ENCODE measurements at regions not wholly inside any gene's neighbourhood (a gene's known extent, or its start where the extent isn't known, plus 50 kb on each side); places are given as distances from the start of the nearest gene placed in this dataset.
"Not testable (repeated sequence)": the region's sequence is repeated elsewhere in the genome, so short reads cannot be mapped to it uniquely, and the experiment has no call there.

DNA sequence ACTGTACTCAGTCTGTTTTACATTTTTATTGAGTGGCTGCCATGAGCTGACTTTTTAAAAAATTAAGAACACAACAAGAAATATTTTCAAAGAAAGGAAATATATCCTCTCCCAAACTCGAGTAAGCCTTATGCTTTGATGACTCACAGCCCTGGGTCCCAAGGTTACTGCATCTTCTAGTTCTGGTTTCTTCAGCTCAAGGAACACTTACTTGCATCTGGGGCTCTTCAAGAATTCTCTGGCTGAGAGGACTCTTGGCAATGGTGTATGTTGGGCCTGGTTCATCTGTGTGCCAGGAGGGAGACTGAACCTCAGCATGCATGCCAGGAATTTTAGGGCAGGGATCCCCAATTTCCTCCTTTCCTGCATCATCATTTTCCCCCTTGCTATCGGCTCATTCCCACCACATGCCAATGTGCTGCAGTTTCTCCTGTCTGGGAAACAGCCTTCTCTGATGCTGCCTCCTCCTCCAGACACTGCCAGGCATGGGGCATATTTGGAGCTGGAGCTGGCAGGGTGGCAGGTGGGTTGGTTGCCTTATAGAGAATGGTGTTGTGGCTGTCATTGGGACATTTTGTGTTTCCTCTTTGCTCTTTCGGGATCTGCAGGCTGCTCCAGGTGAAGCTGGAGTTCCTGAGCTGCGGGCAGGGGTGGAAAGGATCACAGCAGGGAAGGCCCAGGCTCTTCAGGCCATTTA is 192.2 kb upstream of the HS6ST1 start:
- DNase-seq (ENCODE audit: low read depth in 2 of 2): no peak

DNA sequence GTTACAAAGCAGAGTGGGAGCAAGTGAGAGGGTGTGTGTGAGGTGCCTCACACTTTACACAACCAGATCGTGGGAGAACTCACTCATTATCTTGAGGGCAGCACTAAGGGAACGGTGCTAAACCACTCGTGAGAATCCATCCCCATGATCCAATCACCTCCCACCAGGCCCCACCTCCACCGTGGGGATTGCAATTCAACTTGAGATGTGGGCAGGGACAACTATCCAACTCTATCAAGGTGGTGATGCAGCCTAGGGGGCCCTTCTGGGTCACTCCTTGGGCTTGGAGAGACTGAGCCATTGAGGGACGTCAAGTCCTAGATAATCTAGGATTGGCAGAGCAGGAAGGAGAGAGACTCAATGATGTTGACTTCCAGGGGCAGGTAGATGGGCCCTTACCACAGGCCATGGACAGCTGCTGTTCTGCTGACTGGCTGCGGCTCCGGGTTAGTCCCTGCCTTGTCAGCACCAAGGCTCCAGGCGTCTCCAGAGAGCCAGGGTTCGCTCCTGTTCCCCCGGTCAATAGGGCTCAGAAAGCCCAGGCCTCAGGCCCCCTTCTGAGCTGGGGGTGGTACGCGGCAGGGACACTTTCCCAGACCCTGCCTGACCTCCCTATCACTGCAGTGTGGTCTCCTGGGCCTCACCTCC is 193.2 kb upstream of the HS6ST1 start:
- no peak for DNase-seq (ENCODE audit: low read depth in 2 of 2)

DNA sequence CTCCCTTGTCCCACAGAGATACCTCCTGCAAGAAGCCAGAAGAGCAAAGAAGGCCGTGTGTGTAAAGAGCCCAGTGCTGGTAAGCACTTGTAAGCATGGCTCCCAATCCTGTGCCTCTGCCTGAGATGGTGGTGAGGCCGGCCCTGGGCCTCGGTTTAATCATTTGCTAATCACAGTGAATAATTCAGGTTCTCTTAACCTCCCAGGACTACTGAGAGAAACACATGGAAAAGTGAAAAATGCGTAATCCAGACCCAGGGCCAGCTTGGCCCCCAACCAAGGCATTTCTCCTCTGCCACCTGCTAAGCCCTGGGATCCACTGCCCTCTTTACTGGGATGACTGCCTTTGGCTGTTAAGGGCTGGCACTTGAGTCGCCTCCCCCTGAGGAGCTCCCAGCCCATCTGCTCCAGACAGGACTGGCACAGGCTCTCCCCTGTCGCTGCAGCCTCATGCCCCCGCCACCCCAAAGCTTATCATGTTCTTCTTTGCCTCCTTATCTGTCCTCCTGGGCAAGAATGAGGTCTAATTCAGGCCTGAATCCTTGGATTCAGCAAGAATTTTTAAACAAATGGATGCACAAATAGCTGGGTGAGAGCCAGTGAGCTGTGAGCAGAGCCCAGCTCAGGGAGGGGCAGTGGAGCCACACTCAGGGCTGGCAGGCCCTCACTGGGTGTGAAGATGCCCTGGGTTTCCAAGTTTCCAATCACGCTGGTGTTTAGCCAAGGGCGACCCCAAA is 193.9 kb upstream of the HS6ST1 start:
- DNase-seq (ENCODE audit: low read depth in 2 of 2): no peak

DNA sequence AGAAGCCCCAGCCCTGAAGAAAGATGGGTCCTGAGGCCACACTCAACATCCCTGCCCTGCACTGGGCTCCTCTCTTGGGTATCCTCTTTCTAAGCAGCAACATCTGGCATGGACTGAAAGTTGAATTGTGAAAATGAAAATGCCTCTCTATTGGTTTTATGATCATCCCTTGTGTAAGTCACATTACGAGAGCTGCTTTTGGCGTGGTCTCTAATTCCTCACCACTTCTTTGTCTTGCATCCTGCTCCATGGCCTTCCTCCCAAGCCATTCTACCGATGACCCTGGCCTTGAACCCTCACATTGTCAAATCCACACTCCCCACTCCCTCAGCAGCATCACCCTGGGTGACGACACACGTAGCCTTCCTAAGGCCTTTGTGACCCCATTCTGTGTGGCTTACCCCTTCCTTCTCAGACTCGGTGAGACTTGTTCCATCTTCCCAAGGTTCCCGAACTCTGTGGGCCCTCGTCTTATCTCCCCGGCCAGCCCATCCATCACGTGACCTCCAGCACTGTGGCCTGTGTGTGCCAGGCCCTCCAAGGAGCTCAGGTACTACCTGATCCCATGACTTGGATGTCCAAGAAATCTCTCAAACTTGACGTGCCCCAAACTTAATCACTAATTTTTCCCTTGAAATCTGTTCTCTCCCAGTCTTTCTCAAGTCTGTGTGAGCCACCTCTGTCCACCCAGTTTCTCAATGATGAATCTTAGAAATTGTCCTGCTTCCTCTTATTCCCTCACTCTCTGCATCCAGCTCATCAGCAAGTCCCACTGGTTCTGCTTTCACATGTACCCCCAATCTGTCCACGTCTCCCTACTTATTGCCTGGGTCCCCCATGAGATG is 194.7 kb upstream of the HS6ST1 start:
- DNase-seq (ENCODE audit: low read depth in 2 of 2): no peak

DNA sequence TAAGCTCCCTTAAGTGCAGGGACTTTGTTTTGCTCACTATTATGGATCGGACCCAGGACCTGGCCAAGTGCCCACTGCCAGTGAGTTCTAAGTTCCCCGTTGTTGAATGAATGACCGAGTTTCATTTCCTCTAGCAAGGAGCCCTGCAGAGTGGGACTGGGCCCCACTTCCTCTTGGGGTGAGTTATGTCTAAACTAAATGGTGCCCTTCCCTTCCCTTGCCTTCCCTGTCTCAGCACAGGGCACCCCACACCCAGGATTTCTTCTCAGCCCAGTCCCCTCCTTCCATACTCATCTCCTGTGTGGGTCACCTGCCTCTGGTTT is 195.3 kb upstream of the HS6ST1 start:
- no peak for DNase-seq (ENCODE audit: low read depth in 2 of 2)

DNA sequence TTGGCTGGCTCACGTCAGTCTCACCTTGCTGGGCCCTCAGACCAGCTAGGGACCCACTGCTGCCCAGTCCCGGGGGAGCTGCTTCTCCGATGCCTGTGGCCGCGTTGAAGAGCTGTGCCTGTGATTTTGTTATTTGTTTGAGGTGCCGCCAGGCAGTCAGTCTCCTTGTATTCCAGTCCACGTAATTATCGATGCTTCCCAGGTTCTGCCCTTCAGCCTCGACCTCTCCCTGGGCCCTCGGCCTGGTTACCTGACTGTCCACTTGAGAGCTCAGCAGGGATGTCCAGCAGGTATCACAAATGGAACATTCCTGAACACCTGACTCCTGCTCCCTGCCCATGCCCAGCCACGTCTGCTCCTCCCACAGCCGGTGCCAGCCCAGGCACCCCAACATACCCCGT is 195.9 kb upstream of the HS6ST1 start:
- no peak for DNase-seq (ENCODE audit: low read depth in 2 of 2)

DNA sequence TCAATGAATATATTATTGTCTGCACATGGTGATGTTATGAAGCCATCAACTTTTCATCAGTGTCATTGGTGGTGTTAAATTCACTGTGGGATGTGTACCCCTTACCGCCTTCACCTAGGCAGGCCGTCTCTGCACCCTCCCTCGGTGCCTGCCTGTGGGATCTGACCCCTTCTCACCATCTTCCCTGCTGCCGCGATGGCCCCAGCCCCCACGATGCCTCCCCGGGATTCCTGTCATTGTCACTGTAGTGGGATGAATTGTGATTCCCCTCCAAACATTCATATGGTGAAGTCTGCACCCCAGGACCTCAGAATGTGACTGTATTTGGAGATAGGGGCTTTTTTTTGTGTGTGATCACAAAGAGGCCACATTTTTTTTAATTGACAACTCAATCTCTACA is 198.3 kb upstream of the HS6ST1 start:
- DNase-seq (ENCODE audit: low read depth in 2 of 2): no peak

DNA sequence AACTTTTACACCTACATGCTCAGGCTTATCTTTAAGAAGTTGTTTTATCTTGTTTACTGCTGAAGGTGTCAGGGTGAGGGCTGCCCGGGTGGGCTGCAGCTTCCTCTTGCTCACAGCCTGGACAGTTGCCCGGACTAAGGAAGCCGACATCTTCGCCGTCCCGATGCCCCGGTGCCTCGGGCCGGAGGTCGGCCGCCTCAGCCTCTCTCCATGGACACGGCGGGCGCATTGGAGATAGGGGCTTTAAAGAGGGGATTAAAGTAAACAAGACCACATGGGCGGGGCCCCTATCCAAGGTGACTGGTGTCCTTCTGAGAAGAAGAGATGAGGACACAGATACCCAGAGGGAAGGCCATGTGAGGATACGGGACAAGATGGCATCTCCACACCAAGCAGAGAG is 200.4 kb upstream of the HS6ST1 start:
- DNase-seq (ENCODE audit: low read depth in 2 of 2): not testable (repeated sequence)

DNA sequence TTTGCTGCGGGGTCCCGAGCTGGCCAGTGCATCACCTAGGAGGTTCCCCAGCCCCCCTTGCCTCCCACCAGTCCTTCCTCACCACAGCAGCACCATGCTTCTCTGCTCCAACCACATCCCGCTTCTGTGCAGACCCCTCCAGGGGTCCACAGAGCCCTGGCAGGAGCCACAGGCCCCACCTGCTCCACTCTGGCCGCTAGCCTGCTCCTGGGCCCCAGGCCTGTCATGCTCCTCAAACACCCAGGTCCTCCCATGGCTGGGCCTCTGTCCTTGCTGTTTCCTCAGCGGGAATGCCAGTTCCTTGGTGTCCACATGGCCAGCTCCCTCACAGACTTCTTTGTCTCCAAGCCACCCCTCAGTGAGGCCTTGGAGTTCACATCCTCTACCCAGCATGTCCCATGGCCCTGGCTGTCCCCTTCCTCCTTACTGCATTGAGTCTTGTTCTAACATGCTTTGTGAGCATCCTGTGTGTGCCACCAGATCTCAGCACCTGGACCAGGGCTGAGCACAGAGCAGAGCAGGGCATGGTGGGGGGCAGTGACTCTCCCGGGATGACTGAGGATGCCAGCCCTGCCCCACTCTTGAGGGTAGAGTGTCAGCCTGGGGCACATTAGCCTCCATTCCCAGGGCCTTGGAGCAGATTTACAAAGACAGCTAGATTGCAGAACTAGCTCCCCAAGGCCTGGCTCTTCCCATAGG is 201.0 kb upstream of the HS6ST1 start:
- DNase-seq (ENCODE audit: low read depth in 2 of 2): no peak

DNA sequence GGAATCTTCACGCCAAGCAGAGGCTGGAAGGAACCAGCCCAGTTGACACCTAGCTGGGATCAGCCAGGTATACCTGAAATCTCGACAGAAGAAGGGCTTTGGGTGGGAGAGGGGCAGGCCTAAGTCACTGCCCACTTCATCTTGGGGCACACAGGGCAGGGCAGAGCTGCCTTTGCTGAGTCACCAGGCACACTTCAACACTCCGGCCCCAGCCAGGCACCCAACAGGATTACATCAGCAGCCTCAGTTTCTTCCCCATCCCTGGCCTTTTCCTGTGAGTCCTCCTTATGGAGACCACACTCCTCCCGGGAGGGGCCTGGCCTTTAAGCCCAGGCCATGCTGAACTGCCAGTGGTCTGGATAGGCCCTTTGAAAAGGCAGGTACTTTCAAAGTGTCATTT is 201.7 kb upstream of the HS6ST1 start:
- DNase-seq (ENCODE audit: low read depth in 2 of 2): no peak

DNA sequence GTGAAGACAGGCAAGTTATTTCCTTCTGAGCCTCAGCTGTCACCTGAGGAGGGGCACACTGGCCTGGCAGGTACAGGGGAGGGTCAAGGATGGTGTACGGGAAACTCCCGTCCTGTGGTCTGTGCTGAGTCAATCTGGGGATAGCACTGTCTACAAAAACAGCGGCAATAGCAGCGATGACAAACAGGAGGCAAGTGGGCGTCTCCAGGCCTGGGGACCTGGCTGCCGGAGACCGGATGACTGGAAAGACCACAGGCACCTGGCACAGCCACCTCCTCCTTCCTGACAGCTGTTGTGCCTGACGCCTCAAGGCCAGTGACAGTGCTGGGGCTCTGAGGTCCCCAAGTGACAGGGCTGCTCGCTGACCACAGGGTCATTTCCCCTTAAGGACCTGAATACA is 202.1 kb upstream of the HS6ST1 start:
- DNase-seq (ENCODE audit: low read depth in 2 of 2): no peak

DNA sequence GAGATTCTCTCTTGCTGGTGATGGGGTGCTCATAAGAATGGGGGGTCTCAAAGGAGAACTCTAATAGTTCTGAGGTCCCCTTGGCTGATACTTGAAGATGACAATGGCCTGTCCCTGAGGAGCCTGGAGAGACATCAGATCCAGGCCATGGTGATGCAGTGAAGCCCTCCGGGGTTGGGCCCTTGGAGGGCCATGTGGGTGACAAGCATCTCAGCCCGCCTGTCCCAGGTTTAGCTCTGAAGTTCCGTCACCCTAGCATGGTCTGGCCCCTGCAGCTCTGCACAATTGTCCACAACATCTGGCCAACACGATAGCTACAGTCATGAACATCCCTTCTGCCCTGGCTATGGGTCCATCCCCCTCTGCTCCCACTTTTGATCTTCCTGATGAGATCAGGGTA is 202.8 kb upstream of the HS6ST1 start:
- no peak for DNase-seq (ENCODE audit: low read depth in 2 of 2)

DNA sequence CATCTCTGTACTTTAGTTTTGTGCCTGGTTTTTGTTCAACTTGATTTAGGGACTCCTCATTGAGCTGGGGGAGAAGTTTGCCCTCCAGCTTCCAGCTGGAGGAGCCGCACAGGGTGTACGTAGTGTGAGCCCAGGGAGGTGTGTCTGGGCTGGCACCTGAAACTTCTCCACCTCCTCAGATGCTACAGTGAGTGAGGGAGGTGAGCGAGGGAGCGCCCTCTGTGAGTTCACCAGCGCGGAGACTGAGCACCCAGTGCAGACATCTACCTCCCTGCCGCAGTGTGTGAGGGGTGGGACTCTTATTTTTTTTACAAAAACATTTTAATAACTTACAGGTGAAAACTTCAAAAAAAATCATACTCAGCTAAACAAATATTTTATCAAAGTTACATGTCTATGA is 204.2 kb upstream of the HS6ST1 start:
- no peak for DNase-seq (ENCODE audit: low read depth in 2 of 2)

DNA sequence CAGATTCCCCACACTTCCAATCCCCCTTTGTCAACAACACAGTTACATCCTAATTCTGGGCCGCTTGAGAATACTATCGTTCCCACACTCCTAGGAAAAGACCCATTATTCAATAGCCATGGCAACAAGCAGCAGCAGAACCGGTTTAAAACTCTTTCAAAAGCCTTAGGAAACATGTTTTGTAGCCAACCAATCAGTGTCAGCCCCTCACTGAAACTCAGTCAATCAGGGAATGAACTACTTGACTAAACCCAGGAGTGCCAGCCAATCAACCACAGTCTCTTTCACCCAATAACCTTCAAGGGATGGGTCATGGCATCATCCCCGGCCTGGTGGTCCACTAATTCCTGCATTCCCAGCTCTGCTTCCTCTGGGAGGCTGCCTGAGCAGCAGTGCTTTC is 204.8 kb upstream of the HS6ST1 start:
- DNase-seq (ENCODE audit: low read depth in 2 of 2): no peak

DNA sequence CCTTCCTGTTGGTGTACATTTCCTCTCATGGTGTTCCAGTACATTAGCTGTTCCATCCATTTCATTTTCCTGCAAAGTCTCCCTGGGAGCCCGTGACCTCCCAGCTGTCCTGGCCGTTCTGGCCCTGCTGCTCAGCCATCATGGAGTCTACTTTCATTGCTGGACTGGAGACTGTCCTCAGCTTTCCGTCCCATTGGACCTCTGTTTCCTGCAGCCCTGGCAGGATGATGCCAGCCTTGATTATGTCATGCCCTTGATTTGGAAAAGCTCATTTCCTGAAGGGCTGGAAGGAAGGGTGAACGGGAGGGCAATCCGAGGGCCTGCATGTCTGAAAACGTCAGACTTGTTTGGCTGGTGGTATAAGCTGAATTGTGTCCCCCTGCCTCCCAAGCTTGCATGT is 205.5 kb upstream of the HS6ST1 start:
- no peak for DNase-seq (ENCODE audit: low read depth in 2 of 2)

DNA sequence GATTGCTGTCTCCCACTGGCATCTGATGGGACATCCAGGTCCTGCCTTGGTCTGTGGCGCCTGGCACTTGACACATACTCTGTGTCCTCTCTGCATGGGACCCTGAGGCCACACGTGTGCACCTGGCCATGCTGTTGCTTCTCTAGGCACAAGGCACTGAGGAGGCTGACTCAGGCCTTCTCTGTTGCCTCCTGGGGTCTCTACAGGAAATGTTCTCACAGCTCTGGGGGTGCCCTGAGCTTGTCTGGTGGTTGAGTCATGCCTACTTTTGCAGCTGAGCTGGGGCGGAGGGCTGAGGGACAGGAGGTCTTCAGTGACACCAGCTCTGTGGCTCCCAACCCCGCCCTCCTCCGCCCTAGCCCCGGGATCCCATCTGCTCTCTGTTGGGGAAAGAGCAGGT is 207.0 kb upstream of the HS6ST1 start:
- no peak for DNase-seq (ENCODE audit: low read depth in 2 of 2)

DNA sequence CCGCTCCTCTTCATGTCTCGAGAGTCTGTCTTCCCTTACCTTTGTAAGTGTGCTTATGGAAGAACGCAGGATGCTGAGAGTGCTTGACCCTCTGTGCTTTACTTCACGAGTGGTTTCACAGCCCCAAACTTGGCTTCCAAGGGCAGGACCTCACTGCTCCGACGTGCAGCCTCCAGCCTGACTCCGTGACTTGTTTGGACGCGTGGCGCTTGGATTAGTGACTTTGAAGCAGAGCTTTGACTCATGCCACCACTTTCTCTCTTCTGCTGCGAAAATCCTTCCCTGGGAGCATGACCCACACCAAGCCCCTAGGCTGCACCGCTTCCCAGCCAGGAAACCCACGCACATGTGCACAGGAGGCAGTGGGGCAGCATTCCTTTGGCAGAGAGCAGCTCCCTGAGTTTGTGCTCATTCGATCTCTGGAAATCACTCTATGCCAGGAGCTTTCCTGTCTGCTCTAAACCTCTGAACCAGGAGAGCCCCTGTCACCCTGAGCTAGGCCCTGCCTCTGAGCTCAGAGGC is 207.8 kb upstream of the HS6ST1 start:
- DNase-seq (ENCODE audit: low read depth in 2 of 2): no peak

DNA sequence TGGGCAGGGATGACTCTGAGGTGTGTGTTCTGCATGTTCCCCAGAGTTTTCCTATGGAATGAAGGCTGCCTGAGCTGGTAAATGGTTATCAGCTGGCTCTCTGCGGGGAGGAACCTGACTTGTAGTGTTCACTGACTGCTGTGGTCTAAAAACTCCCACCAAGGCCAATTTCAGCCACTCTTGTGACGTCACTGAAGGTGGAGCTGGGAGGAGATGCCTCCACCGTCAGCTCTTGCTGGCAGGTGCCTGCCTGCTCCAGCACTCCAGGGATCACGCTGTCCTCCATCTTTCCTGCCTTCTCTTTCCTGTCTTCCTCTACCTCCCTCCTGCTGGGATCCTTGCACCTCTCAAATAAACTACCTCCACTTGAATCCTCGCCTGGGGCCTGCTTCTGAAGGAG is 209.5 kb upstream of the HS6ST1 start:
- no peak for DNase-seq (ENCODE audit: low read depth in 2 of 2)

DNA sequence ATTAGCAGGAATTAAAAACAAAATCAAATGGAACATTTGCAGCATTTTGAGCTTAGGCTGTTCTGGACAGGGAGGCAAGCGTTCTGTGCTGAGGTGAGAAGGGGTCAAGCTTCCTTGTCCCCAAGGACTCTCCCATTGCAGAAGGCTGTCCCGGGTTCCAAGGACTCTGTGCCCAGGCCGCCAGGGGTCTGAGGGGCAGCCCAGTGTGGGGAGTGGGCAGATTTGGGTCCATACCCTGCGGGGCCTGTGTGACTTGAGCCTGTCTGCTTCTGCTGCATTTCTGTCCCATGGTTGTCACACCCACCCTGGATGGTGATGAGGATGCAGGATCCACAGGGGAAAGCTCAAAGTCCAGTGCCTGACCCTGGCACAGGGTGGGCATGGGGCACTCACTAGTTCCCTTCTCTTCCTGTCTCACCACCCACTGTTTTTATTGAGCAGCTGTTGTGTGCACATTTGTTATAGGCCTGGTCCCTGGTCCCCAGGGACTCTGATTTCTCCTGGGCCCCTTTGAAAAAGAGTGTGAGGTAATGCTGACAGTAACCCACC is 211.4 kb upstream of the HS6ST1 start:
- DNase-seq (ENCODE audit: low read depth in 2 of 2): no peak

DNA sequence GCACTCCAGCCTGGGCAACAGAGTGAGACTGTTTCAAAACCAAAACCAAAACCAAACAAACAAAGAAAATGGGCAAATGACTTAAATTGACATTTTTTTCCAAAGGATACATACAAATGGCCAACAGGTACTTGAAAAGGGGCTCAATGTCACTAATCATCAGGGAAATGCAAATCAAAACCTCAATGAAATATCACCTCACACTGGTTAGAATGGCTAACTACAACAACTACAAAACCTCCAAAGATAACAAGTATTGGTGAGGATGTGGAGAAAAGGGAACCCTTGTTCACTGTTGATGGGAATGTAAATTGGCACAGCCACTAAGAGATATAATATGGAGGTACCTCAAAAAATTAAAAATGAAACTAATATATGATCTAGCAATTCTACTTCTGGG is 213.2 kb upstream of the HS6ST1 start:
- no peak for DNase-seq (ENCODE audit: low read depth in 2 of 2)

DNA sequence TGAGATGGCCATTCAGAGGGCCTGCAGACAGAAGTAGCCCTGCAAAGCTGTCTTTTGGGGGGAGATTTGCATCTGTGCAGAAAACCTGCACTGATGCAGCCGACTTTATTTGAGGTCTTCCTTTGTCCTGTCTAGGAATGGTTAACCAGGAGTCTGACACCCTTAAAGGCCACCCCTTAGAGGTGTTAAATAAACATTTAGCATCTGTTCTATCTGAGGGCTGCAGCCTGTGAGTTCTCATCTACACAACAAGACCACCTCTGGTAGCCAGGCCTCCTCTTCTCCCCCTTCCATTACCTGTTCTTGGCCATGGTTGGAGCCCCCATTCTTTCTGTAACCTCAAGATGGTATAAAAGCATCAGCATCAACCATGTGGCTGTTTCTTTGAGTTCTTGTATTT is 214.4 kb upstream of the HS6ST1 start:
- no peak for DNase-seq (ENCODE audit: low read depth in 2 of 2)
